PC-3 (cell line): ENCODE measurements at regions not wholly inside any gene's neighbourhood (a gene's known extent, or its start where the extent isn't known, plus 50 kb on each side); places are given as distances from the start of the nearest gene placed in this dataset.

Experiments
- EZH2 ChIP-seq: fragments of 300-600 bp; sonication (generic); IDR thresholded peaks from one replicate; pipeline ENCODE4 v1.6.1; 2017; ENCODE audit warnings: antibody characterized with exemption, mild to moderate bottlenecking, low read length; ENCODE audit not compliant: unreplicated experiment
- EZH2phosphoT487 ChIP-seq: fragments of 300-600 bp; sonication (generic); IDR thresholded peaks from 2 replicates; pipeline ENCODE4 v1.6.1; 2018; ENCODE audit warnings: mild to moderate bottlenecking, antibody characterized with exemption, low read length, borderline replicate concordance
- TF ChIP-seq, protein P1 (sequence below): fragments of 300-600 bp; sonication (generic); conservative IDR thresholded peaks from 2 replicates; pipeline ENCODE4 v1.5.1; 2017; ENCODE audit warnings: antibody characterized with exemption, low read depth, mild to moderate bottlenecking, low read length

DNA sequence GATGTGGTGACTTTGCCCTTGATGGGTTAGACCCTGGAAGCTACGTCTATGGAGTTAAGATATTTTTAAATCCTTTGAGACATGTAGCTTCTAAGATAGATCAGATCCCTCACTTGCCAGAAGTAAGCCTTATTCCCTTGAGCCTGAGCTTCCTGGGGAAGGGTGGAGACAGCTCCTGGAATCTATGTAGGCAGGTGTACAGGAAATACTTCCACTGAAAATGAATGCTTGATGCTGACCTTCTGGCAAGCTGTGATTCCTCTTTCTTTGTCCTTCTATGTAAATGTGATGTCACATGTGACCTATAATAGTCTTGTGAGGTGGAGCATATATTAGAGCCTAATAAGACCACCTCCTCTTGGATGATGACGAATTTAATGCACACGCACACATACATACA lies 1152.0 kb upstream of the ACO1 start:
- TF ChIP-seq, protein P1, sequence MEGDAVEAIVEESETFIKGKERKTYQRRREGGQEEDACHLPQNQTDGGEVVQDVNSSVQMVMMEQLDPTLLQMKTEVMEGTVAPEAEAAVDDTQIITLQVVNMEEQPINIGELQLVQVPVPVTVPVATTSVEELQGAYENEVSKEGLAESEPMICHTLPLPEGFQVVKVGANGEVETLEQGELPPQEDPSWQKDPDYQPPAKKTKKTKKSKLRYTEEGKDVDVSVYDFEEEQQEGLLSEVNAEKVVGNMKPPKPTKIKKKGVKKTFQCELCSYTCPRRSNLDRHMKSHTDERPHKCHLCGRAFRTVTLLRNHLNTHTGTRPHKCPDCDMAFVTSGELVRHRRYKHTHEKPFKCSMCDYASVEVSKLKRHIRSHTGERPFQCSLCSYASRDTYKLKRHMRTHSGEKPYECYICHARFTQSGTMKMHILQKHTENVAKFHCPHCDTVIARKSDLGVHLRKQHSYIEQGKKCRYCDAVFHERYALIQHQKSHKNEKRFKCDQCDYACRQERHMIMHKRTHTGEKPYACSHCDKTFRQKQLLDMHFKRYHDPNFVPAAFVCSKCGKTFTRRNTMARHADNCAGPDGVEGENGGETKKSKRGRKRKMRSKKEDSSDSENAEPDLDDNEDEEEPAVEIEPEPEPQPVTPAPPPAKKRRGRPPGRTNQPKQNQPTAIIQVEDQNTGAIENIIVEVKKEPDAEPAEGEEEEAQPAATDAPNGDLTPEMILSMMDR, result no peak
- TF ChIP-seq EZH2 (no peak), EZH2phosphoT487 (no peak)
